Prostate gland (tissue), 2 donors: ENCODE measurements at regions not wholly inside any gene's neighbourhood (a gene's known extent, or its start where the extent isn't known, plus 50 kb on each side); places are given as distances from the start of the nearest gene placed in this dataset.

Experiments
- DNase-seq: peaks from one replicate; pipeline ENCODE4 v3.0.0-alpha.2; 2019; ENCODE audit warnings: low spot score
- H3K27ac ChIP-seq, 2 donors: fragments of 200-600 bp; sonication (generic); 2 replicates each; pipeline ENCODE4 v1.5.1; 2017 to 2019
- H3K27me3 ChIP-seq: fragments of 200-600 bp; sonication (generic); replicated peaks from 2 replicates; pipeline ENCODE4 v1.5.1; 2019; ENCODE audit not compliant: insufficient read depth
- H3K36me3 ChIP-seq, 2 donors: fragments of 200-600 bp; sonication (generic); 1 replicate in 1 of 2; 2 replicates in 1 of 2; pipeline versions ENCODE4 v1.5.1 to v1.8.1; 2017 to 2019
- H3K4me1 ChIP-seq: fragments of 200-600 bp; sonication (generic); replicated peaks from 2 replicates; pipeline ENCODE4 v1.5.1; 2019
- H3K4me3 ChIP-seq, 2 donors: fragments of 200-600 bp; sonication (generic); 2 replicates each; pipeline ENCODE4 v1.5.1; 2017 to 2019
- H3K9me3 ChIP-seq: fragments of 200-600 bp; sonication (generic); 2 replicates; pipeline ENCODE4 v1.5.1; 2017
- POLR2A ChIP-seq: fragments of 450-650 bp; IDR thresholded peaks from one replicate; pipeline ENCODE4 v1.6.1; 2016; ENCODE audit warnings: antibody characterized with exemption, mild to moderate bottlenecking
- POLR2AphosphoS5 ChIP-seq: sonication (generic); formaldehyde crosslinking; IDR thresholded peaks from one replicate; pipeline ENCODE4 v1.6.1; 2017; ENCODE audit warnings: antibody characterized with exemption
- WGBS: methylation state at CpG from one replicate; pipeline ENCODE4 v1.1.5; 2018; 5-methylcytosine and 5-hydroxymethylcytosine counted together
- intact Hi-C: fragments of 100-400 bp; cut with DNase I; formaldehyde crosslinking; loops from one replicate; pipeline ENCODE4 v1.14.2; 2022
- TF ChIP-seq, protein P1 (sequence below), 4 experiments: fragments of 200-600 bp in 2 of 4; fragments of 450-650 bp in 2 of 4; sonication (generic) in 2 of 4; IDR thresholded peaks; 1 replicate in 3 of 4; 2 replicates in 1 of 4; pipeline ENCODE4 v1.5.1; 2016 to 2019; ENCODE audit warnings: antibody characterized with exemption in 4 of 4, mild to moderate bottlenecking in 2 of 4, moderate library complexity in 2 of 4

DNA sequence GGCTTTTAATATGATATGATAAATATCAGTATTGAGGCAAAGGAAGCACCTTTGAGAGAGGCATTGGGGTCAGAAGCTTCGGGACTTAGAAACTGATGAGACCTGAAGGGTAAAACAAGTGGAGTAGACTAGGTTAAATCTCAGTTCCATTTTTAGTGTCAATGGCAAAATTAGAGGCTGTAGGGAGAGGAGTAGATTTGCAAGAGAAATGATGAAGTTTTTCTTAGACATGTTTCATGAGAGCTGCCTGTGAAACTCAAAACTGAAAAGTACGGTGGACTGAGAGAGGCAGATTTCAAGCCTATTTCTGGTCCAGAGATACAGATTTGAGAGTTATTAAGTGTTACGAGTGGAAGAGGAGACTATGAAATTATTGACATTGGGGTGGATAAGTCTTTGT, 278.5 kb downstream of the TAF11L14 start:
- WGBS, result 84% methylated on average over 3 of the region's 3 CpGs
- TF ChIP-seq, protein P1, sequence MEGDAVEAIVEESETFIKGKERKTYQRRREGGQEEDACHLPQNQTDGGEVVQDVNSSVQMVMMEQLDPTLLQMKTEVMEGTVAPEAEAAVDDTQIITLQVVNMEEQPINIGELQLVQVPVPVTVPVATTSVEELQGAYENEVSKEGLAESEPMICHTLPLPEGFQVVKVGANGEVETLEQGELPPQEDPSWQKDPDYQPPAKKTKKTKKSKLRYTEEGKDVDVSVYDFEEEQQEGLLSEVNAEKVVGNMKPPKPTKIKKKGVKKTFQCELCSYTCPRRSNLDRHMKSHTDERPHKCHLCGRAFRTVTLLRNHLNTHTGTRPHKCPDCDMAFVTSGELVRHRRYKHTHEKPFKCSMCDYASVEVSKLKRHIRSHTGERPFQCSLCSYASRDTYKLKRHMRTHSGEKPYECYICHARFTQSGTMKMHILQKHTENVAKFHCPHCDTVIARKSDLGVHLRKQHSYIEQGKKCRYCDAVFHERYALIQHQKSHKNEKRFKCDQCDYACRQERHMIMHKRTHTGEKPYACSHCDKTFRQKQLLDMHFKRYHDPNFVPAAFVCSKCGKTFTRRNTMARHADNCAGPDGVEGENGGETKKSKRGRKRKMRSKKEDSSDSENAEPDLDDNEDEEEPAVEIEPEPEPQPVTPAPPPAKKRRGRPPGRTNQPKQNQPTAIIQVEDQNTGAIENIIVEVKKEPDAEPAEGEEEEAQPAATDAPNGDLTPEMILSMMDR (IDR thresholded peaks at IDR 0.05), result no peak
- TF ChIP-seq POLR2AphosphoS5 (no peak), POLR2A (no peak)
- no peak overlapping the region for H3K27ac ChIP-seq
- H3K9me3 ChIP-seq, result no peaks in the 10 kb centered on the region
- H3K4me3 ChIP-seq, result no peak overlapping the region
- H3K36me3 ChIP-seq, result no peaks in the 10 kb centered on the region
- intact Hi-C loops, result no loop called here
- H3K27me3 ChIP-seq, result no peaks in the 10 kb centered on the region
- DNase-seq, result no peak
- H3K4me1 ChIP-seq, result no peaks in the 10 kb centered on the region

DNA sequence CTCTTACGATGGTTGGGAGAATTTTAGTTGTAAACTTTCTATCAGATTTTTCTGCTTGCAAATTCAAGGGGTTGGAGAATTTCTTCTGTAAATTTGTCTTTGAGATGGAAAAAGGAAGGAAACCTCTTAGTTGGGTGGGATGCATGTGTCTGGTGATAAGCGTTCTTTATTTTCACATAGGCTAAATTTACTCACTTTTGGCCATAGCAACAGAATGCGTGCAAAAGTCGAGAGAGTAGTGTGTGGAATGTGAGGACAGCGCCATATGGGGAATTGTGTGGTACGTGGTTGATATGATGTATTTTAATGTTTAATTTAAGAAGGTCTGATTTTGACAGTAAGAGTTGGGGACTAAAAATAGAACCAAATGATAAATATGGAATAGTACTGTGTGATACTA, 282.2 kb downstream of the TAF11L14 start:
- intact Hi-C loops, result no loop called here
- WGBS, result 84% methylated on average over 6 of the region's 6 CpGs

DNA sequence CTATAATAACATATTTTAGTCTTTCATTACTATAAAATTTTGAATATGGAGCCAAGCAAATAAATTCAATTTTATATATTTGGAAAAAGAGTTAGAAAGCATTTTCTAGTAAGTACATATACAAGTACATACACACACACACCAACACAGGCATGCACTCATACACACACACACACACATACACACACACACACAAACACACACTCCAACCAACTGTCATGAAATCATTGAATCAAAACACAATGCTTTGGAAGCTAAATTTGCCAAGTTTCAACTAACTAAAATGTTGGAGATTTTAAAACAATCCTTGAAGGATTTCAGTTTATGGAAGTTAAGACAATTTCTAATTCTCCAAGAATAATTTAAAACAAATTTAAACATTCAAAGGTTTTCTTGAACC, 283.2 kb downstream of the TAF11L14 start:
- TF ChIP-seq, protein P1 (IDR thresholded peaks at IDR 0.05), result no peak
- TF ChIP-seq POLR2A, result no peak
- no peak for TF ChIP-seq POLR2AphosphoS5
- intact Hi-C loops, result no loop called here

More for the DNA sequence above, 282.2 kb downstream of the TAF11L14 start:
- TF ChIP-seq POLR2A (no peak), POLR2AphosphoS5 (no peak)
- TF ChIP-seq, protein P1 (IDR thresholded peaks at IDR 0.05), result no peak
- H3K27ac ChIP-seq, result no peak overlapping the region
- no peak overlapping the region for H3K4me3 ChIP-seq
- H3K4me1 ChIP-seq, result no peaks in the 10 kb centered on the region
- no peaks in the 10 kb centered on the region for H3K27me3 ChIP-seq
- H3K36me3 ChIP-seq, result no peaks in the 10 kb centered on the region
- H3K9me3 ChIP-seq, result no peaks in the 10 kb centered on the region
- no peak for DNase-seq

GRCh38 chr5:17918373-17919104, 284.3 kb downstream of the TAF11L14 start:
- Histone ChIP-seq H3K9me3 (no peaks in the 10 kb centered on the region), H3K4me1 (no peaks in the 10 kb centered on the region), H3K27me3 (no peaks in the 10 kb centered on the region), H3K27ac (no peak overlapping the region), H3K4me3 (no peak overlapping the region), H3K36me3 (no peaks in the 10 kb centered on the region)
- intact Hi-C loops, result no loop called here
- DNase-seq, result no peak
- 52% methylated on average over 2 of the region's 2 CpGs for WGBS
- TF ChIP-seq, protein P1 (IDR thresholded peaks at IDR 0.05), result no peak
- TF ChIP-seq POLR2AphosphoS5 (no peak), POLR2A (no peak)

More for the DNA sequence above, 283.2 kb downstream of the TAF11L14 start:
- H3K4me1 ChIP-seq, result no peaks in the 10 kb centered on the region
- no peaks in the 10 kb centered on the region for H3K27me3 ChIP-seq
- H3K4me3 ChIP-seq, result no peak overlapping the region
- DNase-seq, result no peak
- H3K36me3 ChIP-seq, result no peaks in the 10 kb centered on the region
- no peak overlapping the region for H3K27ac ChIP-seq
- H3K9me3 ChIP-seq, result no peaks in the 10 kb centered on the region

GRCh38 chr5:17925276-17925675, 291.0 kb downstream of the TAF11L14 start:
- 87% methylated on average over 4 of the region's 4 CpGs for WGBS
- intact Hi-C loops, result no loop called here
- Histone ChIP-seq H3K9me3 (no peaks in the 10 kb centered on the region), H3K4me3 (no peak overlapping the region), H3K27me3 (no peaks in the 10 kb centered on the region), H3K27ac (no peak overlapping the region), H3K36me3 (no peaks in the 10 kb centered on the region), H3K4me1 (no peaks in the 10 kb centered on the region)
- no peak for DNase-seq
- TF ChIP-seq POLR2A (no peak), POLR2AphosphoS5 (no peak)
- TF ChIP-seq, protein P1 (IDR thresholded peaks at IDR 0.05), result no peak
